Vagina (tissue), 2 donors: ENCODE measurements at regions not wholly inside any gene's neighbourhood (a gene's known extent, or its start where the extent isn't known, plus 50 kb on each side); places are given as distances from the start of the nearest gene placed in this dataset.

ENCODE experiments used
- DNase-seq, 2 donors: peaks; one replicate each; pipeline ENCODE4 v3.0.0-alpha.2; 2017; ENCODE audit errors: extremely low spot score in 2 of 2
- H3K27ac ChIP-seq: fragments of 200-600 bp; sonication (generic); one replicate; pipeline ENCODE4 v1.5.1; 2019
- H3K27me3 ChIP-seq: fragments of 200-600 bp; sonication (generic); one replicate; pipeline ENCODE4 v1.5.1; 2019
- H3K36me3 ChIP-seq, 2 donors: fragments of 200-600 bp; sonication (generic); one replicate each; pipeline ENCODE4 v1.5.1; 2017 to 2019
- H3K4me1 ChIP-seq: fragments of 200-600 bp; sonication (generic); one replicate; pipeline ENCODE4 v1.5.1; 2019
- H3K4me3 ChIP-seq, 2 donors: fragments of 200-600 bp; sonication (generic); 1 replicate in 1 of 2; 2 replicates in 1 of 2; pipeline ENCODE4 v1.5.1; 2016 to 2019
- H3K9me3 ChIP-seq: fragments of 200-600 bp; sonication (generic); one replicate; pipeline ENCODE4 v1.5.1; 2019
- CTCF ChIP-seq, 3 experiments: fragments of 450-650 bp in 2 of 3; fragments of 200-600 bp in 1 of 3; sonication (generic) in 1 of 3; IDR thresholded peaks; one replicate each; pipeline ENCODE4 v1.5.1; 2017 to 2019; ENCODE audit warnings: antibody characterized with exemption in 3 of 3, mild to moderate bottlenecking in 2 of 3, moderate library complexity in 2 of 3
- POLR2A ChIP-seq, 2 donors: fragments of 450-650 bp; IDR thresholded peaks; one replicate each; pipeline ENCODE4 v1.6.1; 2017; ENCODE audit warnings: antibody characterized with exemption in 2 of 2, mild to moderate bottlenecking in 2 of 2, moderate library complexity in 2 of 2
- POLR2AphosphoS5 ChIP-seq, 2 donors: sonication (generic); formaldehyde crosslinking; IDR thresholded peaks; one replicate each; pipeline ENCODE4 v1.9.0; 2017; ENCODE audit warnings: antibody characterized with exemption in 2 of 2, mild to moderate bottlenecking in 2 of 2, low read depth in 1 of 2; ENCODE audit not compliant: insufficient read depth in 1 of 2
- intact Hi-C: fragments of 100-400 bp; cut with DNase I; formaldehyde crosslinking; loops from one replicate; pipeline ENCODE4 v1.15.1; 2023

GRCh38 chr3:976006-976405, 116.8 kb upstream of the CNTN6 start:
- no peak for TF ChIP-seq POLR2A (IDR thresholded peaks at IDR 0.05)
- no peak for TF ChIP-seq POLR2AphosphoS5 (IDR thresholded peaks at IDR 0.05; ENCODE audit: insufficient read depth in 1 of 2, low read depth in 1 of 2)
- TF ChIP-seq CTCF (IDR thresholded peaks at IDR 0.05) = no peak
- Histone ChIP-seq H3K4me1 (no peaks in the 10 kb centered on the region), H3K27me3 (no peaks in the 10 kb centered on the region), H3K27ac (no peak overlapping the region), H3K9me3 (no peaks in the 10 kb centered on the region), H3K36me3 (no peaks in the 10 kb centered on the region), H3K4me3 (no peak overlapping the region)
- intact Hi-C loops = no loop called here
- no peak for DNase-seq

GRCh38 chr3:981156-981555, 111.7 kb upstream of the CNTN6 start:
- intact Hi-C loops = no loop called here
- no peak for TF ChIP-seq CTCF (IDR thresholded peaks at IDR 0.05)
- TF ChIP-seq POLR2AphosphoS5 (IDR thresholded peaks at IDR 0.05; ENCODE audit: insufficient read depth in 1 of 2, low read depth in 1 of 2) = no peak
- TF ChIP-seq POLR2A (IDR thresholded peaks at IDR 0.05) = no peak

GRCh38 chr3:988785-989184, 104.0 kb upstream of the CNTN6 start:
- H3K27ac ChIP-seq = no peak overlapping the region
- no peaks in the 10 kb centered on the region for H3K36me3 ChIP-seq
- H3K27me3 ChIP-seq = no peaks in the 10 kb centered on the region
- DNase-seq = no peak
- intact Hi-C loops = no loop called here
- H3K9me3 ChIP-seq = no peaks in the 10 kb centered on the region
- H3K4me1 ChIP-seq = no peaks in the 10 kb centered on the region
- no peak overlapping the region for H3K4me3 ChIP-seq
- TF ChIP-seq POLR2AphosphoS5 (IDR thresholded peaks at IDR 0.05; ENCODE audit: insufficient read depth in 1 of 2, low read depth in 1 of 2) (no peak), CTCF (IDR thresholded peaks at IDR 0.05) (no peak), POLR2A (IDR thresholded peaks at IDR 0.05) (no peak)

More at GRCh38 chr3:981156-981555, 111.7 kb upstream of the CNTN6 start:
- Histone ChIP-seq H3K27ac (no peak overlapping the region), H3K4me3 (no peak overlapping the region), H3K4me1 (no peaks in the 10 kb centered on the region), H3K36me3 (no peaks in the 10 kb centered on the region), H3K9me3 (no peaks in the 10 kb centered on the region), H3K27me3 (no peaks in the 10 kb centered on the region)
- no peak for DNase-seq

- H3K27me3 ChIP-seq = no peaks in the 10 kb centered on the region
- H3K27ac ChIP-seq = no peak overlapping the region
- no peaks in the 10 kb centered on the region for H3K4me1 ChIP-seq
- intact Hi-C loops = no loop called here
- no peaks in the 10 kb centered on the region for H3K36me3 ChIP-seq
- no peak overlapping the region for H3K4me3 ChIP-seq
- no peak for DNase-seq
- TF ChIP-seq CTCF (IDR thresholded peaks at IDR 0.05) (no peak), POLR2AphosphoS5 (IDR thresholded peaks at IDR 0.05; ENCODE audit: insufficient read depth in 1 of 2, low read depth in 1 of 2) (no peak), POLR2A (IDR thresholded peaks at IDR 0.05) (no peak)
- H3K9me3 ChIP-seq = no peaks in the 10 kb centered on the region
These were observed 100.0 kb upstream of the CNTN6 start for GRCh38 chr3:992871-993270.

- Histone ChIP-seq H3K36me3 (no peaks in the 10 kb centered on the region), H3K4me1 (no peaks in the 10 kb centered on the region), H3K4me3 (no peak overlapping the region), H3K9me3 (no peaks in the 10 kb centered on the region), H3K27ac (no peak overlapping the region), H3K27me3 (no peaks in the 10 kb centered on the region)
- intact Hi-C loops = no loop called here
- no peak for DNase-seq
- no peak for TF ChIP-seq POLR2A (IDR thresholded peaks at IDR 0.05)
- no peak for TF ChIP-seq POLR2AphosphoS5 (IDR thresholded peaks at IDR 0.05; ENCODE audit: insufficient read depth in 1 of 2, low read depth in 1 of 2)
- no peak for TF ChIP-seq CTCF (IDR thresholded peaks at IDR 0.05)
These were observed 90.8 kb upstream of the CNTN6 start for GRCh38 chr3:1002010-1002409.
